OCI-LY3 (cell line): ENCODE measurements at regions not wholly inside any gene's neighbourhood (a gene's known extent, or its start where the extent isn't known, plus 50 kb on each side); places are given as distances from the start of the nearest gene placed in this dataset.
"Not testable (repeated sequence)": the region's sequence is repeated elsewhere in the genome, so short reads cannot be mapped to it uniquely, and the experiment has no call there.

Experiments used
- H2AFZ ChIP-seq: fragments of 200-600, 300-600 bp; shearing (Covaris generic); 2 replicates; pipeline ENCODE4 v1.6.0; 2014; ENCODE audit warnings: antibody characterized with exemption, low read depth, low read length
- H3K27ac ChIP-seq: fragments of 200-600, 300-600 bp; sonication (generic); 2 replicates; pipeline ENCODE4 v1.5.1; 2014; ENCODE audit warnings: mild to moderate bottlenecking, low read length, moderate library complexity, mixed read lengths
- H3K27me3 ChIP-seq: fragments of 200-600, 300-600 bp; sonication (generic); 2 replicates; pipeline ENCODE4 v1.6.1; 2014; ENCODE audit warnings: low read depth, low read length, mixed read lengths
- H3K36me3 ChIP-seq: fragments of 200-600, 300-600 bp; sonication (generic); replicated peaks from 2 replicates; pipeline ENCODE3; 2014; ENCODE audit warnings: low read depth, low read length, mixed read lengths
- H3K4me1 ChIP-seq: fragments of 300-600, 200-600 bp; sonication (generic); 2 replicates; pipeline ENCODE4 v1.6.1; 2014; ENCODE audit warnings: low read length, mixed read lengths
- H3K4me2 ChIP-seq: fragments of 200-600, 300-600 bp; sonication (generic); 2 replicates; pipeline ENCODE4 v1.6.1; 2014; ENCODE audit warnings: low read length, mixed read lengths
- H3K4me3 ChIP-seq: fragments of 300-600, 200-600 bp; sonication (generic); 2 replicates; pipeline ENCODE4 v1.5.1; 2014; ENCODE audit warnings: antibody characterized with exemption, mild to moderate bottlenecking, low read length, moderate library complexity
- H3K79me2 ChIP-seq: fragments of 300-600, 200-600 bp; shearing (Covaris generic); 2 replicates; pipeline ENCODE4 v1.6.1; 2014; ENCODE audit warnings: mild to moderate bottlenecking, low read length, mixed read lengths
- H3K9ac ChIP-seq: fragments of 300-600, 200-600 bp; shearing (Covaris generic); 2 replicates; pipeline ENCODE4 v1.6.0; 2014; ENCODE audit warnings: mild to moderate bottlenecking, low read length, moderate library complexity
- H3K9me3 ChIP-seq: fragments of 200-600, 300-600 bp; shearing (Covaris generic); 2 replicates; pipeline ENCODE4 v1.6.1; 2014; ENCODE audit warnings: low read length, mixed read lengths; ENCODE audit not compliant: insufficient read depth
- H4K20me1 ChIP-seq: fragments of 200-600, 300-600 bp; sonication (generic); 2 replicates; pipeline ENCODE4 v1.6.1; 2016; ENCODE audit warnings: low read length, mixed read lengths; ENCODE audit not compliant: insufficient read depth
- CTCF ChIP-seq: fragments of 200-600, 300-600 bp; sonication (generic); IDR thresholded peaks from 2 replicates; pipeline ENCODE4 v1.5.1; 2014; ENCODE audit warnings: antibody characterized with exemption, low read length, low read depth
- EZH2phosphoT487 ChIP-seq: fragments of 200-600 bp; shearing (Covaris generic); IDR thresholded peaks from 2 replicates; pipeline ENCODE4 v1.6.1; 2018; ENCODE audit warnings: antibody characterized with exemption, mixed run types, low read depth

- no peak for TF ChIP-seq EZH2phosphoT487
- no peak for TF ChIP-seq CTCF
- Histone ChIP-seq H3K9me3 (no peaks in the 10 kb centered on the region), H3K27ac (no peak overlapping the region), H3K9ac (no peak overlapping the region), H3K36me3 (no peaks in the 10 kb centered on the region), H2AFZ (no peak overlapping the region), H3K4me1 (no peaks in the 10 kb centered on the region), H3K4me2 (no peak overlapping the region), H3K27me3 (no peaks in the 10 kb centered on the region), H4K20me1 (no peaks in the 10 kb centered on the region), H3K79me2 (no peaks in the 10 kb centered on the region), H3K4me3 (no peak overlapping the region)
These were observed 211.2 kb upstream of the KIT start for GRCh38 chr4:54446581-54446980.

GRCh38 chr4:54447304-54447703 is 210.5 kb upstream of the KIT start:
- Histone ChIP-seq H3K4me1 (no peaks in the 10 kb centered on the region), H2AFZ (no peak overlapping the region), H3K79me2 (no peaks in the 10 kb centered on the region), H4K20me1 (no peaks in the 10 kb centered on the region), H3K27me3 (no peaks in the 10 kb centered on the region), H3K27ac (no peak overlapping the region), H3K4me3 (no peak overlapping the region), H3K9me3 (no peaks in the 10 kb centered on the region), H3K36me3 (no peaks in the 10 kb centered on the region), H3K4me2 (no peak overlapping the region), H3K9ac (no peak overlapping the region)
- TF ChIP-seq EZH2phosphoT487 (no peak), CTCF (no peak)

- no peak overlapping the region for H2AFZ ChIP-seq
- H3K9ac ChIP-seq = no peak overlapping the region
- no peak overlapping the region for H3K4me3 ChIP-seq
- H3K9me3 ChIP-seq = no peaks in the 10 kb centered on the region
- H3K4me1 ChIP-seq = no peaks in the 10 kb centered on the region
- H3K27ac ChIP-seq = no peak overlapping the region
- no peaks in the 10 kb centered on the region for H4K20me1 ChIP-seq
- H3K27me3 ChIP-seq = peaks cover 2% of the 10 kb centered on the region; the same call in 1 of the 2 replicates
- no peak overlapping the region for H3K4me2 ChIP-seq
- no peaks in the 10 kb centered on the region for H3K36me3 ChIP-seq
- TF ChIP-seq CTCF = no peak
- TF ChIP-seq EZH2phosphoT487 = no peak
- no peaks in the 10 kb centered on the region for H3K79me2 ChIP-seq
These were observed 207.8 kb upstream of the KIT start for GRCh38 chr4:54449999-54450398.

- not testable (repeated sequence) for H3K4me3 ChIP-seq, H3K9me3 ChIP-seq, H4K20me1 ChIP-seq, H3K36me3 ChIP-seq, H2AFZ ChIP-seq, H3K4me2 ChIP-seq, H3K4me1 ChIP-seq, H3K79me2 ChIP-seq, H3K9ac ChIP-seq, H3K27ac ChIP-seq, H3K27me3 ChIP-seq
These were observed 190.8 kb upstream of the KIT start for GRCh38 chr4:54466960-54467359.

- H3K27ac ChIP-seq = no peak overlapping the region
- no peaks in the 10 kb centered on the region for H3K27me3 ChIP-seq
- H3K4me2 ChIP-seq = no peak overlapping the region
- H4K20me1 ChIP-seq = no peaks in the 10 kb centered on the region
- no peak overlapping the region for H2AFZ ChIP-seq
- no peaks in the 10 kb centered on the region for H3K9me3 ChIP-seq
- no peak overlapping the region for H3K4me3 ChIP-seq
- TF ChIP-seq CTCF (no peak), EZH2phosphoT487 (no peak)
- H3K36me3 ChIP-seq = no peaks in the 10 kb centered on the region
- H3K79me2 ChIP-seq = no peaks in the 10 kb centered on the region
- H3K4me1 ChIP-seq = no peaks in the 10 kb centered on the region
- H3K9ac ChIP-seq = no peak overlapping the region
These were observed 184.6 kb upstream of the KIT start for GRCh38 chr4:54473077-54473545.
